ENCODE measurements at regions not wholly inside any gene's neighbourhood (a gene's known extent, or its start where the extent isn't known, plus 50 kb on each side); places are given as distances from the start of the nearest gene placed in this dataset.

GRCh38 chr6:166688901-166689300 is 61.9 kb upstream of the RPS6KA2 start:
- no peak for DNase-seq

GRCh38 chr6:166687879-166688205 is 60.8 kb upstream of the RPS6KA2 start:
- no peak for DNase-seq

GRCh38 chr6:166687070-166687878 is 60.2 kb upstream of the RPS6KA2 start:
- no peak for DNase-seq

- no peak for DNase-seq
Measured at GRCh38 chr6:166686317-166686716, 59.3 kb upstream of the RPS6KA2 start.

GRCh38 chr6:166684866-166685265 is 57.8 kb upstream of the RPS6KA2 start:
- no peak for DNase-seq

- no peak for DNase-seq
Measured at GRCh38 chr6:166684170-166684569, 57.1 kb upstream of the RPS6KA2 start.

GRCh38 chr6:166683477-166683876 is 56.4 kb upstream of the RPS6KA2 start:
- no peak for DNase-seq

GRCh38 chr6:166679566-166679965 is 52.5 kb upstream of the RPS6KA2 start:
- no peak for DNase-seq

- DNase-seq: no peak
Measured at GRCh38 chr6:166678426-166678825, 51.4 kb upstream of the RPS6KA2 start.

GRCh38 chr6:166677941-166678340 is 50.9 kb upstream of the RPS6KA2 start:
- DNase-seq: no peak
